ENCODE measurements at regions not wholly inside any gene's neighbourhood (a gene's known extent, or its start where the extent isn't known, plus 50 kb on each side); places are given as distances from the start of the nearest gene placed in this dataset.

DNA sequence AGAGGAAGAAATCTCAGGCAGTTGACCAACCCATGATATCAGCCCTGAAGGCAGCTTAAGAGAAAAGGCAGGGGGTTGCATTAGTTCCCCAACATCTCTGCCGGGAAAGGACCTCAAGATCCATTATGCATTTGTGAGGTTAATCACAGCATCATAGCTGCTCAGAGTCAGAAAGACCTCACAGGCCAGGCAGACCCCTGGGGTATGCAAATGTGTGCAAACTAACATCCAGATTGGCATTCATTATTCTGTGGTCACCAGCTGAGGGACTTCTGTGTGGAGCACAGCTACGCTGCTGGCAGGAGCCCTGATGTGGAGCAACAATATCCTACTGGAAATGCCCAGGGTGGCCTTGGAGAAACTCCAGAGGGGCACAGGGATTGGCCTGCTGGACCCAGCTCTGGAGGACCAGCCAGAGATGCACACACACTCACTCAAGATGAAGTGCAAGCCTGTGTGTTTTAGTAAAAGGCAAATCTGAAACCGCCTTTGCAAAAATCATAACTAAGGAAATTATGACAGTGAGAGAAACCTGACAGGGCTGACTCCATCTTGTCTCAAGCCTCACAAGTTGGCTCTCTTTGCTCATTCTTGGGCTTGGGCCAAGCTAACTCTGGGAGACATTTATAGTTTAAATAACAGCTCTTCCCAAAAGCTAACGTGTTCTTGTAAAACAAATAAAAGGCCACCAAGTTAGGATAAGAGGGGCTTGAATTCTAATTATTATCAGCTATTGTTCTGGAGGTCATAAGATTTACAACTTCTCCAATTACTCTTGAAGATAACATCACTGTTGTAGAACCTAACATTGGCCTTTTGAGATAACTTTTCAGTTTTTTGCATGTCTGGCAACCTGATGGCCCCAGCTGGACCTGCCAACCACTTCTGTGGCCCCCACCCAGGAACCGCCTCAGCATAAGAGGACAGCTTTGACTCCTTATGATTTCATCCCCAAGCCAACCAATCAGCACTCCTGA is 257.1 kb downstream of the UACA start:
- no peak overlapping the region for H2AFZ ChIP-seq (ENCODE audit: low read depth, low read length)
- H3K27me3 ChIP-seq (ENCODE audit: insufficient read depth, low read depth, low read length): no peaks in the 10 kb centered on the region
- TF ChIP-seq MXI1 (conservative IDR thresholded peaks at IDR 0.05; ENCODE audit: poor library complexity, severe bottlenecking) (no peak), RAD21 (conservative IDR thresholded peaks at IDR 0.05) (no peak)
- H3K36me3 ChIP-seq (ENCODE audit: insufficient read depth, low read length): no peaks in the 10 kb centered on the region
- no peaks in the 10 kb centered on the region for H3K9me2 ChIP-seq (ENCODE audit: insufficient read depth, low read length)
- H4K20me1 ChIP-seq (ENCODE audit: insufficient read depth): no peaks in the 10 kb centered on the region
- H3K4me3 ChIP-seq (ENCODE audit: low read length): no peak overlapping the region
- H3K79me2 ChIP-seq (replicated peaks; ENCODE audit: insufficient read depth, low read length): no peaks in the 10 kb centered on the region
- H3F3A ChIP-seq (ENCODE audit: insufficient read depth, low read length, poor library complexity, severe bottlenecking): no peaks in the 10 kb centered on the region
- H3K4me2 ChIP-seq (ENCODE audit: low read length): no peak overlapping the region
- H3K9me3 ChIP-seq (ENCODE audit: low read length): peaks cover 7% of the 10 kb centered on the region
- no peak overlapping the region for H3K9ac ChIP-seq (ENCODE audit: low read length)
- no peak overlapping the region for H3K27ac ChIP-seq (ENCODE audit: low read length)

DNA sequence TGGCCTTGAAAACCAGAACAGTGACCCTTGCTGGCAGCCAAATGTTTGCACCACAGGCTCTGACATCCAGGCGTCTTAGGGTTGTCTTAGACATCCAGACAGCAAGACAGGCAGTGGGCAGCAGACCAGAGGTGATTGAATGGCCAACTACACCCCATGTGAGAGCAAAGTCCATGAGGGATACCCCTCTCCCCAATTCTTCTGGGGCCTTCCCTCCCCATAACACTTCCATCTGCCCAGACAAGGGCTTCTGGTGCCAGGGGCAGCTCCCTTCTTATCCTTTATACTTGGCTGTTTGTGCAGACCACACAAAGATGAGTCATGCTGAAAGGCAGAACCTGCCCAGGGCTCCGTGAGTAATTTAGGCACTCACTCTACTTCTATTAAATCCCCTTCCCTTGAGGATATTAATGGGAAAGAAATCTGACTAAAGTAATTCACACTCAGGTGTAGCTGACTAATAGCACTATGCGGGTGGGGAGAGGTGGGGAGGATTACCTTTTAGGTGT is 257.9 kb downstream of the UACA start:
- no peaks in the 10 kb centered on the region for H3K79me2 ChIP-seq (replicated peaks; ENCODE audit: insufficient read depth, low read length)
- H3K36me3 ChIP-seq (ENCODE audit: insufficient read depth, low read length): no peaks in the 10 kb centered on the region
- H4K20me1 ChIP-seq (ENCODE audit: insufficient read depth): no peaks in the 10 kb centered on the region
- peaks cover 7% of the 10 kb centered on the region for H3K9me3 ChIP-seq (ENCODE audit: low read length)
- no peak overlapping the region for H3K4me2 ChIP-seq (ENCODE audit: low read length)
- H3K9ac ChIP-seq (ENCODE audit: low read length): no peak overlapping the region
- no peaks in the 10 kb centered on the region for H3K27me3 ChIP-seq (ENCODE audit: insufficient read depth, low read depth, low read length)
- H3K27ac ChIP-seq (ENCODE audit: low read length): no peak overlapping the region
- H3K4me3 ChIP-seq (ENCODE audit: low read length): no peak overlapping the region
- TF ChIP-seq SMC3 (conservative IDR thresholded peaks at IDR 0.05; ENCODE audit: poor library complexity) (no peak), POLR2AphosphoS5 (IDR thresholded peaks at IDR 0.05) (no peak), MXI1 (conservative IDR thresholded peaks at IDR 0.05; ENCODE audit: poor library complexity, severe bottlenecking) (no peak), RAD21 (conservative IDR thresholded peaks at IDR 0.05) (no peak)
- TF ChIP-seq, protein P1, sequence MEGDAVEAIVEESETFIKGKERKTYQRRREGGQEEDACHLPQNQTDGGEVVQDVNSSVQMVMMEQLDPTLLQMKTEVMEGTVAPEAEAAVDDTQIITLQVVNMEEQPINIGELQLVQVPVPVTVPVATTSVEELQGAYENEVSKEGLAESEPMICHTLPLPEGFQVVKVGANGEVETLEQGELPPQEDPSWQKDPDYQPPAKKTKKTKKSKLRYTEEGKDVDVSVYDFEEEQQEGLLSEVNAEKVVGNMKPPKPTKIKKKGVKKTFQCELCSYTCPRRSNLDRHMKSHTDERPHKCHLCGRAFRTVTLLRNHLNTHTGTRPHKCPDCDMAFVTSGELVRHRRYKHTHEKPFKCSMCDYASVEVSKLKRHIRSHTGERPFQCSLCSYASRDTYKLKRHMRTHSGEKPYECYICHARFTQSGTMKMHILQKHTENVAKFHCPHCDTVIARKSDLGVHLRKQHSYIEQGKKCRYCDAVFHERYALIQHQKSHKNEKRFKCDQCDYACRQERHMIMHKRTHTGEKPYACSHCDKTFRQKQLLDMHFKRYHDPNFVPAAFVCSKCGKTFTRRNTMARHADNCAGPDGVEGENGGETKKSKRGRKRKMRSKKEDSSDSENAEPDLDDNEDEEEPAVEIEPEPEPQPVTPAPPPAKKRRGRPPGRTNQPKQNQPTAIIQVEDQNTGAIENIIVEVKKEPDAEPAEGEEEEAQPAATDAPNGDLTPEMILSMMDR (IDR thresholded peaks at IDR 0.05; ENCODE audit: poor library complexity, severe bottlenecking): no peak
- no peaks in the 10 kb centered on the region for H3F3A ChIP-seq (ENCODE audit: insufficient read depth, low read length, poor library complexity, severe bottlenecking)
- no peak overlapping the region for H2AFZ ChIP-seq (ENCODE audit: low read depth, low read length)
- no peaks in the 10 kb centered on the region for H3K9me2 ChIP-seq (ENCODE audit: insufficient read depth, low read length)

DNA sequence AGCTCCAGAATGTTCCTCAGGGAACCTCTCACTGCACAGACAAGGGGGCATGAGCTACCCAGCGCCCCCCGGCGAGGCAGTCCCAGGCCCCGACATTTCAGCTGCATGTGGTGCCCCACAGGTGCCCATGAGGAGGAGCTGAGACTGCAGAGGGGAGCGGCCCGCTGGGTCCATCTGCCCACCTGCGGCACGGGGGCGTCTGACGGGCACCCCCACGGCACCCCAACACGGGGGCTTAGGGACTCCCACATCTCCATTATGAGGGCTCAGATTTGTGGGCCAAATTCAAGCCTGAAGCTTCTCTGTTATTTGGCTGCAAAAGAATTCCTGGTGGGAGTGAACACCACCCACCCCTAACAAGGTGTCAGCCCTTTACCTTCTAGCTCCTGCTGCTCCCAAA is 258.4 kb downstream of the UACA start:
- Histone ChIP-seq H4K20me1 (ENCODE audit: insufficient read depth) (no peaks in the 10 kb centered on the region), H3K4me2 (ENCODE audit: low read length) (no peak overlapping the region), H2AFZ (ENCODE audit: low read depth, low read length) (no peak overlapping the region), H3K9me2 (ENCODE audit: insufficient read depth, low read length) (no peaks in the 10 kb centered on the region), H3K4me3 (ENCODE audit: low read length) (no peak overlapping the region), H3K9me3 (ENCODE audit: low read length) (peaks cover 4% of the 10 kb centered on the region), H3K27me3 (ENCODE audit: insufficient read depth, low read depth, low read length) (no peaks in the 10 kb centered on the region), H3K27ac (ENCODE audit: low read length) (no peak overlapping the region), H3K36me3 (ENCODE audit: insufficient read depth, low read length) (no peaks in the 10 kb centered on the region), H3K79me2 (replicated peaks; ENCODE audit: insufficient read depth, low read length) (no peaks in the 10 kb centered on the region), H3K9ac (ENCODE audit: low read length) (no peak overlapping the region), H3F3A (ENCODE audit: insufficient read depth, low read length, poor library complexity, severe bottlenecking) (no peaks in the 10 kb centered on the region)
- no peak for TF ChIP-seq TAF1 (IDR thresholded peaks at IDR 0.05; ENCODE audit: low read depth)
- TF ChIP-seq EP300 (conservative IDR thresholded peaks at IDR 0.05; ENCODE audit: poor library complexity, severe bottlenecking): no peak
- no peak for TF ChIP-seq RAD21 (conservative IDR thresholded peaks at IDR 0.05)
- TF ChIP-seq, protein P1 (IDR thresholded peaks at IDR 0.05; ENCODE audit: poor library complexity, severe bottlenecking): no peak
- no peak for TF ChIP-seq POLR2AphosphoS5 (IDR thresholded peaks at IDR 0.05)

Measured in neural cell (in vitro differentiated cells).